ENCODE measurements at regions not wholly inside any gene's neighbourhood (a gene's known extent, or its start where the extent isn't known, plus 50 kb on each side); places are given as distances from the start of the nearest gene placed in this dataset.
A peak's percentile ranks its signal among the peaks of the same experiment; 100 is the strongest.

DNA sequence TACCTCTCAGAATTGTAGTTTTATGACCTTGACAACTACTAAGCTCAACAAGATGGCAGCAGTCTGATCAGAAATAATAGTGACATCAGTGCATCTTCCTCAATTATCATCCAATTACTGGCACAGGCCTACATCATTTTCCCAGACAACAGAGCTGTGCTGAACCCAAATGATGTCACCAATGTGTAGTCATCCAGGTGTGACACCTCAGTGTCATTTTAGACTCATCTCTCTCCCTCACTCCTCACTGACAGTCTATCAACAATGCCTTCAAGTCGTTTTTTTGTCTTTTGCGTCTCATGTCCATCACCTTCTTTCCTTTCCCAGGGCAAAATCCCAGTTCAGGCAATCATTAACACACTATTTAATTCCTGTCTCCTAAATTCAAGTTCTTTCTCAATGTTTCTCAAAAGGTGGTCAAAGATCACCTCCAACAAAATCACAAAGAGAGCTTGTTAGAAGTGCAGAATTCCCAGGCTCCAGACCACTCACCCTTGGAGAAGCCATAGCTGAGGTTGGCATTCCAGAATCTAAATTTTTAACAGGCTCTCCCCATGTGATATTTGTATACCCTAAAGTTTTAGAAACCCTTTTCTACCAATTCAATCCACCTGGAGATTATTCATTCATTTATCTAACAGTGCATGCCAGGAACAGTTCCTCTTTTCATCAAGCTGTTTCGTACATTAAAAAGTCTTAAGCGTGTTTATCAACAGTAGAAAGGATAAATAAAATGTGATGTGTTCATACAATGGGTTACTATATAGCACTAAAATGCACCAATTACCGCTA, 125.3 kb upstream of the KLF7 start:
- no peak for DNase-seq

DNA sequence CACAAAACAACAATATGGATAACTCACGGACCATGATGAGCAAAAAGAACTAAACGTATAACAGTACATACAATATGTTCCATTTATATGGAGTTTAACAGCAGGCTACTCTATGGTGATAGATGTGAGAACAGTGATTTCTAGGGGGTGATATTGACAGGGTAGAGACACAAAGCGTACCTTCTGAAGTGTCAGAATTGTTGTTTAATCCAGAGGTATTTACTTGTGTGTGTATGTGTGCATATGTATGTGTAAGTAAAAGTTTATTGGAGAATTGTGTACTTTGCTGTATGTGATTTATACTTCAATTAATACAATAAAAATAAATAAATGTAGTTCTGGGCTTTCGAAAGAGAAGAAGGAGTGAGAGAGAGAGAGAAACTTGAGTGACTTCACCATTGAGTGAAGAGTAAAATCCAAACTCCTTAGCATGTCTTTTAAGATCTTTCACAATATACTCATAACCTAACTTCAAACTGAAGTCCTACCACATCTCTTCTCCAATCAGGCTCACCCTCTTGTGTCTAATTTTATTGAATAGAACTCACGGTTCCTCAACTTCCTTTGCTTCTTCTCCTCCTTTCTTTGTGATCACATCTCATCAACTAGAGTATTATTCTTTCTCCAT, 126.0 kb upstream of the KLF7 start:
- no peak for DNase-seq

DNA sequence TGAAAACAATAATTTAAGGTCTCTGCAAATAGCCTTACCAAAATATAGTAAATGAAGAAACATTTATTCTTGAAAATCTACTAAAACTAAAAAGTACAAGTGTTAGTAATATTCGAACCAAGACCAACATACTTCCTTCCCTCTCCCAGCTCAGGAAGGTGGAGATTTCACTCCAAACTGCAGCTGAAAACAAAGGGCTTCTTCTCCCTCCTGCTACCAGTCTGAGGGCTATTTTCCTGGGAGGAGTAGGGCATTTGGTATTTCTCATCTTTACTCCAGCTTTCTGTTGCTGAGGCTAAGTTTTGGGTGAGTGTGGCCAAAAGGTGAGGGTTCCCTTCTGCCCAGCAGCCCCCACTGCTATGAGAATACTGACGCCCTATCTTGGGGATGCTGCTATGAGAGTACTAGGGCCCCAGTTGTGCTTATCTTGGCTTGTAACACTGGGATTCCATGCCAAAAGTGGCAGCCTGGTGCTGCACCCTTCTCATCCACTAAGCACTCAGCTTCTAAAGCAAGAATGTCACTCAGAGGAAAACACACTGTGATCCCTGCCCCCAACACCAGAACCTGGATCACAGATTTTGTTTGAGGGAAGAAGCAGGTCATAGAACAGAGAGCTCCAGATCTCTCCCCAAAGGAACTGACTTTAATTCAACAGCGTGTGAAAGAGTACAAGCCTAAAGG, 130.7 kb upstream of the KLF7 start:
- DNase-seq = no peak

DNA sequence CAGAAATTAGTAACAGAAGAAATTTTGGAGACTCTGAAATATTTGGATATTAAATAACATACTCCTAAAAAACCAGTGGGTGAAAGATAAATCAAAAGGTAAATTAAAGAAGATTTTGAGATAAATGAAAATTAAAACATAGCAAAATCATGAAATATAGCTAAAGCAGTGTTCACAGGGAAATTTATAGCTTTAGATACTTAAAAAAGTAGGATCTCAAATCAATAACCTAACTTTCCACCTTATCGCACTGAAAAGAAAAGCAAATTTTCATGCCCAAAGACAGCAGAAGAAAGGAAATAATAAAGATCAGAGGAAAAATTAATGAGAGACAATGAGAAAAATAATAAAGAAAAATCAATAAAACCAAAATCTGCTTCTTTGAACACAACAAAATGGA, 135.1 kb upstream of the KLF7 start:
- DNase-seq = no peak

DNA sequence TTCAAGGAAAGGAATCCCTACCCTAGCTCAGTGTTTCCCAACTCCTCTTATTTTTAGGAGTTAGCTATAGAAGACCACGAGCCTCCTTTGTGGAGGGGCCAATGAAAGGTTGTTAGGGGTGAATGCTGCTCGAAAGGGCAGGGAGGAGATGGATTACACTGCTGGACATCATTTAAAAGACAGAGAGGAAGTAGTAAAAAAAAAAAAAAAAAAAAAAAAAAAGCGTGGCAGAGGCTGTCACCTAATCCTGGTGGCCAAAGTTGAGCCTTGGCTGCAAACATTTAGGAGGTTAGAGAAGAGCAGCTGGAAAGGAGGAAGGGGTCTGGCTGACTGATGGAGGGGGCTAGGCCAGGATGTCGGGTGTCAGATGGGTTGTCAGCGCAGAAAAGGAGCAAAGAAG, 139.0 kb upstream of the KLF7 start:
- DNase-seq = no peak

DNA sequence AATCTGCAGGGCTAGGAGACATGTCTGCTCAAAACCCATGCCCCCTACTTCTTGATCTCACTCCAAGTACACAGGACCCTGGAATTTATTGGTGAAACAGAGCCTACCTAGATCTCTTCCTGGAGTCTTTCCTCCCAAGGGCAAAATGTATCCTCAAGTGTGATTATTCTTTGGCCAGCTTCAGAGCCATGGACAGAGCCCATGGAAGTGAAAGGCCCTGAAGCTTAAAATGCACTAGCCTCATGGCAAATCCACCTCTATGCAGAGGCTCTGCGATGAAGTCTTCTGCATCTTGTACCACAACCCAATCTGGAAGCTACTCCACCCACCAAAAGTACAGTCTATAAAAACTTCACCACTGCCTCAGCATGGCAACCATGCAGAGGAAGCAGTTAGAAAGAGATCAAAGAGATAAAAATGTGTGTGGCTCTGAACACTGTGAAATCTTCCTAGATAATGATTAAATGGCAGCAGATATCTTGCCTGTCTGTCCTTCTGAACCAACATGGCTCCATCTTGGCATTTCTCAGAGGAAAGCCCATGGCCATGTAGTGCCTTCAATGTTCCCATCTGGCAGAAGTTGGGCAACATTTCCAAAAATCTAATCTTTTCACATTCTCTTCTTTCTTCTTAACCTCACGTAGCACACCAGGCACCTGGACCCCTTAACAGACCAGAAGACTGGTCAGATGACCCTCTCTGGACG, 142.9 kb upstream of the KLF7 start:
- no peak for DNase-seq

DNA sequence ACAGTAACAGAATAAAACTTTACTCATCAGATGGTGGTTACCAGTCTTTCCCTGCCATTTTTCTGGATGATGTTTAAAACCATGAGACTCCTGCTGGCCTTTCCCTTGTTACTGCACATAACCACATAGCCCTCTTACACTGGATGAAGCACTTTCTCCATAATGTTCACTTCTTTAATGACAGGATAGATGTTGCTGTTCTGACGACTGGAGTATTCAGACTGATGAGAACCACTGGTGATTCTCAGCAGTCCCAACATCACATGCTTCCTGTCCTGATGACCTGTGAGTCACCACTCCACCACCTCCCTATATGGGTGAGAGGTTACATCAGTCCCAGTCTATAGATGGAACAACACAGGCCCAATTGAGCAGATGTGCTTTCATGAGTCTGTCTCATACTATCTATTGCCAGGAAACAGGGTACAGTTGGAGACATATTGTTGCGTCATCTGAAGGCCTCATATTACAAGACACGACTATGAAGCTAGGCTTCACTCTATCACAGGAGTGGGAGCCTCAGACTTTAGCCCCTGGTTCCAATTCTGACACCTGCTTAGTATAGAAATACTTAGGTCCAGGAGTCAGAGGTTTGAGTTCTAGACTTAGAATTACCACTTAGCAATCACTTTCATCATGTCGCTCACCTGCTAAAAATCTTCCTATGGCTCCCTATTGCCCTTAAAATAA, 145.7 kb upstream of the KLF7 start:
- peak; percentile 15 for DNase-seq

DNA sequence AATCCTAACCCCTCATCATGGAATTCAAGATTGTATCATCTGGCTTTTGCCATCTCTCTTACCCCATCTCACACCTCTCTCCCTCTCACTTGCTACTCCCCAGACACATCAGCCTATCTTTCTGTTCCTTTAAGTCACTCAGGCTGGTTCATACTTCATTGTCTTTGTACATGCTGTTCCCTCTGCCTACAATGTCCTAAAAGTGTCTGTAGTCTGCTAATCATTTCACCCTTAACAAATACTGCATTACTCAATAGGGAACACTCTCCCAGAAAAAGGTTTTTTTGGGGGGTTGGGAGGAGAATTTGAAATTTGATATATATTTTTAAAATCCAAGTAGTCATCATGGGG, 146.2 kb upstream of the KLF7 start:
- no peak for DNase-seq

DNA sequence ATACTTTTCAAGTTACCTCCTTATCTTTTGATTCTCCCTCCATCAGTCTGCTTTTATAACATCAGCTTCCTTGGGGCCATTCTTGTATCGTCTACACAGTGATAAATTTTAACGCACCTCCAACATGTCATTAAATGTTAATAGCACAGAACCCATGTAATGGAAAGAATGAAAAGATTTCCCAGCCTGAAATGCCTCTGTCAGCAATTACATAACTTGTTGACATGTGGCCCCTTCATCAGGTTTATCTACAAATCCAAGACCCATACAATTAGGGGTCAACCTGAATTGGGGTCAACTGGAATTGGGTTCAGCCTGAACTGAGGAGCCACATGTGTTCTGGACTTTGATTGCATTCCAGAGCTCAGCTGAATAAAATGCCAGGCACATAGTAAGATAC, 148.2 kb upstream of the KLF7 start:
- DNase-seq = no peak

DNA sequence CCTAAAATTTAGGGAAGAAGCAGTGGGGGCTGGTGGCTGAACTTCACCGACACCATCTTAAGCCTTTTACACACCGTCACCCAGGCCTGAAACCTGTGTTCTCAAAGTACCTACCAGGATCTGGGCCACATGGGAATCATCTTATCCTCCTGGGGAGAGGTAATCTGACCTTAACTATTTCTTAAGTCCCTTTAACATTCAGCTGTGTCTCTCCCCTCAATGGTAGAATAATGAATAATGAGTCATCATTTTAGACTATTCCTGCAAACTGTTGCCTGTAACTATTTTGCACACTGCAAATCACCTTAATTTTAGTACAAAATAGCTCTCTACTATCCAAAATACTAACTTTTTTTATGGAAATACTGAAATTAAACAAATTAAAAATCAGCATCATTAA, 149.4 kb upstream of the KLF7 start:
- DNase-seq = no peak

DNA sequence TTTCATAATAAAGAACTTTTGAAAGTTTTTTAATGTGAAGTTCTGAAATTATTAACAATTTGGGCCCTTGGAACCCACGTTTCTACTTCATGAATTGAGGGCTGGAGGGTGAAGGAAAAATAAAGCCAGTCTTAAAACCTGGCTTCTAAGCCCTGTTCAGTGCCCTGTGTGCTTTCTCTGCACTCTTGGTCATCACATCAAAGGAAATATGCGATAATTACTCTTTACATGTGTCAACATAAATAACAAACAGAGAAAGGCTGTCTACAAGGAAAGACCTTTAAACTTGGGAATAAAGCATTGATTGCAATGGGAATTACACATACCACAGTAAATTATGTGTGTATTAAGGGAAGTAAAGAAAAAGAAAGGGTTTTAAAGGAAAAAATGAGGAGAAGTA, 150.7 kb upstream of the KLF7 start:
- DNase-seq = no peak

DNA sequence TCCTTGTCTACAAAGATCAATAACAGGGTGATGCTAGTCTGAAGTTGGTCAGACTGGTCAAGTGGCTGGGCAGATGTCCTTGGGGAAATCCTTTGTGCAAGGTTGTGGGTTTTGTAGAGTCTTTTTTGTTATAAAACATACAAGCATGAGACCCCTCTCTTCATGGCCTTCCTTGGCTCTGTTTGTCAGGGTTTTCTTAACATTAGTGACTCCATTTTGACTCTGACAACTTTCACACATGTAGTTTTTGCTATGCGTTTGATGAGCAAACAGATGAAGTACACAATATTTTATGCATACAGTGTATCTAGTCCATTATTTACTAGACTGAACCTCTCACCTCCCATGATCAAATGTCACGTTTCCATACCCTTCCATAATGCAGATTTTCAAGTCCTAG, 151.2 kb upstream of the KLF7 start:
- DNase-seq = no peak

DNA sequence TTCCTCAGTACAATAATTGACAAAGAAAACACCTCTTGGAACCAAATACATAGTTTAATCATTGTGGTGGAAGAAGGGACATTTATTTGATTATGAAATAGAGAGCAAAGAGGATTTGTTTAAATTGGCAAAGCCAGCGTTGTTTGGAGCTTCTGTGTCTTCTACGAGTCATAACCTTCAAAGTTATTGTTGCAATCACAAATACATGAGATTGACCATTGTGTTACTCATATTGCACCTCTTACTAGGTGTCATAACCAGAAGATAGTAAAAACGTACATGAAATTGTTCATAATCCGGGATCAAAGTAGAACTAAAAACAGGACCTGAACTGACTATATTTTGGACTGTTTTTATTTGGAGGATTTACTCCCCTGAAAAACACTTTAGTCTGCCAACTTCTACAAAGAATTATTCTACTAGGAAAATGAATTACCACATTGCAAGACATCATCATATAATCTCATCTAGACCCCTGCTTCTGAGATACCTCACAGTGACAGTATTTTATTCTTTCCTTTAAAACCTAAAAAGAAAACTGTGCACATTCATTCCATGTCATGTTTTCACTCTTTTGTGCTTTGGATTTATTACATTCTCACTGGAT, 151.7 kb upstream of the KLF7 start:
- no peak for DNase-seq

DNA sequence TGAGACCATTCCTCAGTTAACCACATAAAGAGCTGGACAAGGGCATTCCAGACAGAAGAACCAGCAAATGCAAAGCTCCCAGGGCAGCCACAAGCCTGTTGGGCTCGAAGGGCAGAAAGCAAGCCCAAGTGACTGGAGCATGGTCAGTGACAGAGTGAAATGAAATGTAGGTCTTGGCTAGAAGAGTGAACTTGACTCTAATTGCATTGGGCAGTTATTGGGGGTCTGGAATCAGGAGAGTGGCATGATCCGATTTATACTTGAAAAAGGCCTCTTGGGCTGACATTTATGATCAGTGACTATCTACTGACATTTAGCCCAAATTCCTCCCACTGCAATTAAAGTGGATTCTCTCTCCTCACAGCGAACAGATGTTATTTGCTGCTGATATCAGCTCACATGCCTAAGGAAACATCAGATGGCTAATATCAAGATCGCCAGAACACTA, 152.5 kb upstream of the KLF7 start:
- no peak for DNase-seq

DNA sequence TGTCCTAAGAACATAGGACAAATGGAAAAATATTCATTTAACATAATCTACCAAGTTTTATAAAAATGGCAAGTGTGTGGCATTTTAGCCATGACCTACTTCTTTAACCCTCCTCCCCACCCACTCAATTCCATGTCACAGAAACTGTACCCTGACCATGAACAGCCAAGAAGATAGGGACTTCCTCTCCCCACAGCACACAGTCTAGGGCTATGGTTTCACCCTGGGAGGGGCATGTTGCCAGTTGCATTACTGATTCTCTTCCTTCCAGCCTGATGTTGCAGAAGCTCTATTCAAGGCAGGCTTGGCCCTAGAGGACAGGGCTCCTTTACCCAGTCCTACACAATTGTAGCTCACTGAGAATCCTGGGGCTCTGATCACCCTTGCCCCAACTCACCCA, 153.6 kb upstream of the KLF7 start:
- DNase-seq = no peak

DNA sequence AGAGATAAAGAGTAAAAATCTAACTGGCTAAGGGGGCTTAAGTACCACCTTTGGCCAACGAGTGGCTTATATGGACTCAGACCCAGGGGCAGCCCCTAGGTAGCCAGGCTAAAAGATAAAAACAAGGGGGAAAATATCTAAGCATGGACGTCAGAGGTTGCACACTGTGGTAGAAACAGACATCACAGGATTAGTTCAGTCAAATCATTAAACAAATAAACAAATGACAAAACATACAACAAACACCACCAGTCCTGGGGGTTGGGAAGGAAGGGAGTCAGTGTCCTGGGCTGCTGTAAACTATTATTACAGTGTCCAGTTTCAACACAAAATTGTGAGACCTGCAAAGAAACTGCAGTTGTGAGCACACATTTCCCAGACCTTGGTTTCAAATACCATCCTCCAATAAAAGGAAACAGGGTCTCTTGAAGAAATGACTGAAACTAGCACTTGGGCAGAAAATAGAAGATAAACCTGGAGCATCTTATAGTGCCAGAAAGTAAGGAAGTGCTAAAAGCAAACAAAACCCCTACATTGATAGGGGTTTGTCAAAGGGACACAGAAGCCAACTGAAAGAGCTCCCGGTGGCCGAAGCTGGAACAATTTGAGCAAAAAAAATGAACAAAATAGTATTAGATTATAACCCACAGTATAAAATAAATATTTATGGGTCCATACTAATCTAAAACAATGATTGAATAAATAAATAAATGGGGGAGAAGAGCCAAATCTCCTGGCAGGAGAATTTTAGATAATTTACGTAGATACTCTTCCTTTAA, 154.8 kb upstream of the KLF7 start:
- DNase-seq = no peak

DNA sequence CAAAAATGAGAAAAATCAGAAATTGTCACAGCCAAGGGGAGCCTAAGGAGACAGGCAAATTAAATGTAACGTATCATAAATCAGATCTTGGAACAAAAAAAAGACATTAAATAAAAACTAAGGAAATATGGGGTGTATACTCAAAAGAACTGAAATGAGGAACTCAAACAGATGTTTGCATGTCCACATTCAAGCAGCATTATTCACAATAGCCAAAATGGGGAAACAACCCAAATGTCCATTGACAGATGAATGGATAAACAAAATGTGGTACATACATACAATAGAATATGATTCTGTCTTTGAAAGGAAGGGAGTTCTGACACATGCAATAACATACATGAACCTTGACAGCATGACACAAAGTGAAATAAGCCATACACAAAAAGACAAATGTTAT, 155.8 kb upstream of the KLF7 start:
- DNase-seq = no peak

DNA sequence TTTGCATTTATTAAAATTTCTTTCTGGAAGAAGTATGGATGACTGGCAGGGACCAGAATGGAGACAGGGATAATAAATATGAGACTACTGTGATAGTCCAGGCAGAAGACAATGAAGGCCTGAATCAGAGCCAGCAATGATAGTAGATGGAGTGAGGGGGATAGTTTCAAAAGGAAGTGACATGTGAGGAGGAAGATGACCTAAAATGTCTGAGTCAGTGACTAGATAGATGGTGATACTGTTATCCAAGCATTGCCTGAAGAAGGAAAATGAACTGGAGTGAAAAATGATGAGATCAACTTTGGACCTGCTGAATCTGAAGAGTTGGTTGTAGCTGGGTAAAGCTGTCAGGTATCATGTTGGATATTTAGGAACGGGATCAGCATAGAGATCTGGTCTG, 158.3 kb upstream of the KLF7 start:
- no peak for DNase-seq

DNA sequence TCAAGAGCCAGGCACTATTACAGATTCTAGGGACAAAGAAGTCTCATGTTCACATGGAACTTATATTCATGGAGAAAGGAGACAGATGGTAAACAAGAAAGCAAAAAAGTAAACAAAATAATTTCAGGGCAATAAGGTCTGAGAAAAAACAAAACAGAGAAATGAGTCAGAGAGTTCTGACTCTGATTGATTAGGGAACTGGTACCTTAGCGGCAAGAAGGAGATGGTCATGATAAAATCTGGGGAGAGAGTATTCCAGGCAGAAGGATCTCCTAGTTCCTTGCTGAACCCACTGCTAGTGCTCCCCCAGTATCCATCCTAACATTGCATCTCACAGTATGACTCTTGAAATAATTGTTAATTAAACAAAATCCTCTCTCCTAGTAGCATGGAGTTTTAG, 161.8 kb upstream of the KLF7 start:
- no peak for DNase-seq

DNA sequence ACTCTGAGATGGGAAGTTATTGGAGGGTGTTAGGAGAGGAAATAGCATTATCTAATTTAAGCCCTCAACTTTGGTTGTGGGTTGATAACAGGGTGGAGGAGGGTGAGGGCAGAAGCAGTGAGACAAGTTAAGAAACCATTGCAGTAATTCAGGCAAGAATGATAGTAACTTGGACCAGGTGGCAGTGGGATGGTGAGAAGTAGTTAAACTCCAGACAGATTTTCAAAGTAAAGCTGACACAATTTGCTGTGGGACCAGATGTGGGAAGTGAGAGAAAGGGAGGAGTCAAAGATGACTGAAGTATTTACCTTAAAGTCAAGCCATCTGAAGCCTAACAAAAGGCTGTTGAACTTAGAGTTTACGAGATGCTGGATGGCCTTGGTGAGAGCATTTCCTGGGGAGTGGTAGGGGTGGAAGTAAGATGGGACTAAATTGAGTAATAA, 163.2 kb upstream of the KLF7 start:
- no peak for DNase-seq

DNA sequence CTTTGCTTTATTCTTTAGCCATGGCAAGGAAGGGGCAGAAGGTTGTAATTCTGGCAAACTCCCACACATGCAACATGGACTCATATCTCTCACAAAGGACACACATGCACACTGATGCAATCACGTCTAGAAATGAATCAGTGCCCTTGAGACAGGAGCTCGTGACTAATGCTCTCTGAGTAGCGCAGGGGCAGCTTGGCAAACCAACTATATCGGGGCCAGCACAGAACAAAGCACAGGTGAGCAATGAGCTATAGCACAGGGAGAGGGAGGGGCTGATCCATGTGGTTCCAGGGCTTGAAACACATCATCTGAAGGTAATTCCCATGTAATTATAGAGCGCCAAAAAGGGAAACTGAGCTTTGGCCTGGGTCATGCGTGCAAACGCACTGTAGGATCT, 165.2 kb upstream of the KLF7 start:
- no peak for DNase-seq

DNA sequence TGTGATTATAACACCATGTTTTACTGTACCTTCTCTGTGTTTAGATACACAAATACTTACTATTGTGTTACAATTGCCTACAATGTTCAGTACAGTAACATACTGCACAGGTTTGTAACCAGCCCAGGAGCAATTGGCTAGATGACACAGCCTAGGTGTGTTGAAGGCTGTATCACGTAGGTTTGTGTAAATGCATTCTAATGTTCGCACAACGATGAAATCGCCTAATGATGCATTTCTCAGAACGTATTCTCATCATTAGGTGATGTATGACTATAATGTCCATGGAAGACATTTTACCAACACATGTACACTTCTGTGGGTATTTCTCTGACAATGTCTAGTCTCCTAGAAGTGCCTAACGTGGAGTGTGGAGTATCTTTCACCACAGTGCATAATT, 165.9 kb upstream of the KLF7 start:
- DNase-seq = no peak
